HG03520 (cell line): ENCODE measurements at regions not wholly inside any gene's neighbourhood (a gene's known extent, or its start where the extent isn't known, plus 50 kb on each side); places are given as distances from the start of the nearest gene placed in this dataset.
"Not testable (repeated sequence)": the region's sequence is repeated elsewhere in the genome, so short reads cannot be mapped to it uniquely, and the experiment has no call there.

Source experiments
- ATAC-seq: cut with Tn5 transposase; IDR thresholded peaks from one replicate; pipeline ENCODE4 v1.9.1; 2021; ENCODE audit warnings: mild to moderate bottlenecking, moderate library complexity; ENCODE audit not compliant: unreplicated experiment

- ATAC-seq, result no peak
These were observed 54.9 kb downstream of the DIO3 start for GRCh38 chr14:101616202-101616601.

GRCh38 chr14:101619484-101619883 lies 58.2 kb downstream of the DIO3 start:
- ATAC-seq, result no peak

GRCh38 chr14:101620031-101620788 lies 58.9 kb downstream of the DIO3 start:
- no peak for ATAC-seq

- no peak for ATAC-seq
These were observed 59.8 kb downstream of the DIO3 start for GRCh38 chr14:101620821-101621785.

- no peak for ATAC-seq
These were observed 61.2 kb downstream of the DIO3 start for GRCh38 chr14:101622251-101623076.

GRCh38 chr14:101623077-101623372 lies 61.7 kb downstream of the DIO3 start:
- no peak for ATAC-seq

GRCh38 chr14:101623685-101624444 lies 62.6 kb downstream of the DIO3 start:
- ATAC-seq, result no peak

GRCh38 chr14:101624536-101624935 lies 63.2 kb downstream of the DIO3 start:
- ATAC-seq, result no peak

GRCh38 chr14:101625336-101626097 lies 64.2 kb downstream of the DIO3 start:
- no peak for ATAC-seq

- no peak for ATAC-seq
These were observed 65.0 kb downstream of the DIO3 start for GRCh38 chr14:101626331-101626730.

- ATAC-seq, result no peak
These were observed 66.6 kb downstream of the DIO3 start for GRCh38 chr14:101627915-101628262.

- peak; percentile 75 for ATAC-seq
These were observed 67.2 kb downstream of the DIO3 start for GRCh38 chr14:101628471-101628966.

GRCh38 chr14:101628975-101629374 lies 67.7 kb downstream of the DIO3 start:
- no peak for ATAC-seq

GRCh38 chr14:101630056-101630965 lies 69.0 kb downstream of the DIO3 start:
- no peak for ATAC-seq

- ATAC-seq, result no peak
These were observed 69.9 kb downstream of the DIO3 start for GRCh38 chr14:101631199-101631598.

- not testable (repeated sequence) for ATAC-seq
These were observed 70.7 kb downstream of the DIO3 start for GRCh38 chr14:101631970-101632369.

- ATAC-seq, result no peak
These were observed 71.2 kb downstream of the DIO3 start for GRCh38 chr14:101632520-101632919.

- no peak for ATAC-seq
These were observed 72.0 kb downstream of the DIO3 start for GRCh38 chr14:101633276-101633675.
